Kidney capillary endothelial cell (primary cell): ENCODE measurements at regions not wholly inside any gene's neighbourhood (a gene's known extent, or its start where the extent isn't known, plus 50 kb on each side); places are given as distances from the start of the nearest gene placed in this dataset.

Source experiments
- DNase-seq: peaks from one replicate; pipeline ENCODE4 v3.0.0-alpha.2; 2018; ENCODE audit warnings: low spot score

GRCh38 chr19:28509079-28509895 is 703.7 kb downstream of the UQCRFS1 start:
- no peak for DNase-seq

- DNase-seq, result no peak
Observed at GRCh38 chr19:28508666-28509065, 704.3 kb downstream of the UQCRFS1 start.

GRCh38 chr19:28505933-28506332 is 707.0 kb downstream of the UQCRFS1 start:
- no peak for DNase-seq

GRCh38 chr19:28505134-28505533 is 707.8 kb downstream of the UQCRFS1 start:
- DNase-seq, result no peak

- DNase-seq, result no peak
Observed at GRCh38 chr19:28504727-28505126, 708.2 kb downstream of the UQCRFS1 start.

- DNase-seq, result no peak
Observed at GRCh38 chr19:28504139-28504538, 708.8 kb downstream of the UQCRFS1 start.

- no peak for DNase-seq
Observed at GRCh38 chr19:28502879-28503734, 709.8 kb downstream of the UQCRFS1 start.

GRCh38 chr19:28501976-28502375 is 711.0 kb downstream of the UQCRFS1 start:
- no peak for DNase-seq

GRCh38 chr19:28500982-28501630 is 711.8 kb downstream of the UQCRFS1 start:
- DNase-seq, result no peak

GRCh38 chr19:28500296-28500695 is 712.7 kb downstream of the UQCRFS1 start:
- DNase-seq, result no peak

GRCh38 chr19:28498404-28498976 is 714.5 kb downstream of the UQCRFS1 start:
- no peak for DNase-seq

GRCh38 chr19:28497887-28498286 is 715.1 kb downstream of the UQCRFS1 start:
- no peak for DNase-seq

GRCh38 chr19:28497137-28497536 is 715.8 kb downstream of the UQCRFS1 start:
- peak; percentile 18 for DNase-seq

GRCh38 chr19:28495046-28495445 is 717.9 kb downstream of the UQCRFS1 start:
- no peak for DNase-seq

GRCh38 chr19:28494461-28494860 is 718.5 kb downstream of the UQCRFS1 start:
- DNase-seq, result no peak

GRCh38 chr19:28493884-28494283 is 719.1 kb downstream of the UQCRFS1 start:
- DNase-seq, result no peak

GRCh38 chr19:28492621-28493020 is 720.3 kb downstream of the UQCRFS1 start:
- no peak for DNase-seq

GRCh38 chr19:28492201-28492600 is 720.8 kb downstream of the UQCRFS1 start:
- no peak for DNase-seq

GRCh38 chr19:28489776-28490175 is 723.2 kb downstream of the UQCRFS1 start:
- no peak for DNase-seq

GRCh38 chr19:28489126-28489660 is 723.8 kb downstream of the UQCRFS1 start:
- no peak for DNase-seq

- no peak for DNase-seq
Observed at GRCh38 chr19:28487999-28488398, 725.0 kb downstream of the UQCRFS1 start.

- DNase-seq, result no peak
Observed at GRCh38 chr19:28486926-28487325, 726.0 kb downstream of the UQCRFS1 start.
